Cardiac muscle cell (in vitro differentiated cells and primary cell): ENCODE measurements at regions not wholly inside any gene's neighbourhood (a gene's known extent, or its start where the extent isn't known, plus 50 kb on each side); places are given as distances from the start of the nearest gene placed in this dataset.
"Not testable (repeated sequence)": the region's sequence is repeated elsewhere in the genome, so short reads cannot be mapped to it uniquely, and the experiment has no call there.

Experiments used
- DNase-seq, 2 donors: peaks; one replicate each; pipeline versions ENCODE4 v3.0.0 to v3.0.0-alpha.2; 2010 to 2017; ENCODE audit warnings: low read depth in 1 of 2, low spot score in 1 of 2
- H3K27ac ChIP-seq: fragments of 200-600 bp; sonication (generic); 2 replicates; pipeline ENCODE4 v1.5.1; 2016
- H3K27me3 ChIP-seq: fragments of 200-600 bp; sonication (generic); 2 replicates; pipeline ENCODE4 v1.6.0; 2016; ENCODE audit warnings: control low read depth
- H3K36me3 ChIP-seq: fragments of 200-600 bp; sonication (generic); 2 replicates; pipeline ENCODE4 v1.5.1; 2016; ENCODE audit warnings: control low read depth
- H3K4me1 ChIP-seq: fragments of 200-600 bp; sonication (generic); 2 replicates; pipeline ENCODE4 v1.8.1; 2017; ENCODE audit warnings: low read depth, mild to moderate bottlenecking, mixed run types
- H3K4me3 ChIP-seq: fragments of 200-600 bp; sonication (generic); 2 replicates; pipeline ENCODE4 v1.5.1; 2016; ENCODE audit warnings: mild to moderate bottlenecking
- H3K9me3 ChIP-seq: fragments of 200-600 bp; sonication (generic); 2 replicates; pipeline ENCODE4 v1.5.1; 2017; ENCODE audit warnings: low read depth, mild to moderate bottlenecking, control low read depth
- TF ChIP-seq, protein P1 (sequence below): IDR thresholded peaks from 2 replicates; pipeline ENCODE4 v1.5.1; 2012; ENCODE audit warnings: low read depth, mild to moderate bottlenecking, low read length

- TF ChIP-seq, protein P1, sequence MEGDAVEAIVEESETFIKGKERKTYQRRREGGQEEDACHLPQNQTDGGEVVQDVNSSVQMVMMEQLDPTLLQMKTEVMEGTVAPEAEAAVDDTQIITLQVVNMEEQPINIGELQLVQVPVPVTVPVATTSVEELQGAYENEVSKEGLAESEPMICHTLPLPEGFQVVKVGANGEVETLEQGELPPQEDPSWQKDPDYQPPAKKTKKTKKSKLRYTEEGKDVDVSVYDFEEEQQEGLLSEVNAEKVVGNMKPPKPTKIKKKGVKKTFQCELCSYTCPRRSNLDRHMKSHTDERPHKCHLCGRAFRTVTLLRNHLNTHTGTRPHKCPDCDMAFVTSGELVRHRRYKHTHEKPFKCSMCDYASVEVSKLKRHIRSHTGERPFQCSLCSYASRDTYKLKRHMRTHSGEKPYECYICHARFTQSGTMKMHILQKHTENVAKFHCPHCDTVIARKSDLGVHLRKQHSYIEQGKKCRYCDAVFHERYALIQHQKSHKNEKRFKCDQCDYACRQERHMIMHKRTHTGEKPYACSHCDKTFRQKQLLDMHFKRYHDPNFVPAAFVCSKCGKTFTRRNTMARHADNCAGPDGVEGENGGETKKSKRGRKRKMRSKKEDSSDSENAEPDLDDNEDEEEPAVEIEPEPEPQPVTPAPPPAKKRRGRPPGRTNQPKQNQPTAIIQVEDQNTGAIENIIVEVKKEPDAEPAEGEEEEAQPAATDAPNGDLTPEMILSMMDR = no peak
- Histone ChIP-seq H3K4me1 (no peaks in the 10 kb centered on the region), H3K27me3 (no peaks in the 10 kb centered on the region), H3K36me3 (no peaks in the 10 kb centered on the region), H3K4me3 (no peak overlapping the region), H3K9me3 (no peaks in the 10 kb centered on the region), H3K27ac (no peak overlapping the region)
- no peak for DNase-seq
Measured at GRCh38 chr6:169094552-169094950, 159.1 kb downstream of the THBS2 start.

GRCh38 chr6:169093770-169094551 lies 159.7 kb downstream of the THBS2 start:
- Histone ChIP-seq H3K9me3 (no peaks in the 10 kb centered on the region), H3K4me1 (no peaks in the 10 kb centered on the region), H3K27ac (no peak overlapping the region), H3K27me3 (no peaks in the 10 kb centered on the region), H3K4me3 (no peak overlapping the region), H3K36me3 (no peaks in the 10 kb centered on the region)
- DNase-seq = no peak
- TF ChIP-seq, protein P1 = no peak

DNA sequence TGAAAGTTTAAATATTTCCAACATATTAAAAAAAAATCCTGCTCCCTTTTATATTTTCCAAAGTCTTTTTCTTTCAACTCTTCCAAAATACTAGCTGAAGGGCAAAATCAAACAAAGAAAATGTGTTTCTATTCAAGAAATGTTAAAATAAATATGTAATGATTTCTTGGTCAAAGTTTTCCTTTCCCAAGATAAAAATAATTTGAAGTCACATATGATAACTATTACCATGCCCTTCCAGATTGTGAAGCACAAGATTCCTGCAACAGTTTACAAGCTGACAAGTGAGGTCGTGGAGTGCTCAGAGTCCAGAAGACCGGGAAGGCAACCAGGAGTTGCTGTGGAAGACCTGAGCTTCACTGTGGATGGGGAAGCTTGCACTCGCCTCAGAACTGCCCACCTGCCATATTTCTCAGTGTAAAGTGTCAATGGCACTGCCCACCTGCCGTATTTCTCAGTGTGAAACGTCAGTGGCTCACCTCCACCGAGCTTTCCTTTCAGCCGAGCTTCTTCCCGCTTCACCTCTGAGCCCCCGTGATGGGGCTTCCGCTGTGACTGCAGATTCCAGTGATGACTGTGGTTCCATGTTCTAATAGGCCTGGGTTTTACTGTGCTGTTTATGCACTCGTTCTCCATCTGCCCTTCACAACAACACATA lies 160.5 kb downstream of the THBS2 start:
- H3K27ac ChIP-seq = no peak overlapping the region

DNA sequence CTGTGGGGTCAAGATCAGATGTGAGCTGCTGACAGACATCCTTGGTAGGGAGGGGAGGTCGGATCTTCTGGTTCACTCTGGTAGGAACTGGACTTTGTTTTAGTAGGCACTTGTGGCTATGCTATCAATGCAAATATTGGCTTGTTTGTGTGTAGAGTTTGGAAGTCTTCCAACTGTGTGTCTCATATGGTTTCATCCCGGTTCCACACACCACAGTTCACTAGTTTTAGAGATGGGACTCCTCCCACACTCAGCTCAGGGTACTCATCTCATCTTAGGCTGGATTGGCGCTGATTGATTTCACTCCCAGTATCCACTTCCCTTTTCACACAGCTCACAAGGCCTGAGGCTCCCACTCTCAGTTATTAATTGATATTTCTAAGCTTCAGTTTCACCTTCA lies 161.3 kb downstream of the THBS2 start:
- TF ChIP-seq, protein P1 = no peak
- DNase-seq = peak in 1 of 2 donors; percentile 79
- no peaks in the 10 kb centered on the region for H3K9me3 ChIP-seq
- H3K4me3 ChIP-seq = no peak overlapping the region
- no peaks in the 10 kb centered on the region for H3K36me3 ChIP-seq
- no peak overlapping the region for H3K27ac ChIP-seq
- H3K4me1 ChIP-seq = no peaks in the 10 kb centered on the region
- no peaks in the 10 kb centered on the region for H3K27me3 ChIP-seq

More for the DNA sequence above, 160.5 kb downstream of the THBS2 start:
- Histone ChIP-seq H3K9me3 (no peaks in the 10 kb centered on the region), H3K36me3 (no peaks in the 10 kb centered on the region), H3K4me3 (no peak overlapping the region), H3K27me3 (no peaks in the 10 kb centered on the region), H3K4me1 (no peaks in the 10 kb centered on the region)
- TF ChIP-seq, protein P1 = no peak
- no peak for DNase-seq

DNA sequence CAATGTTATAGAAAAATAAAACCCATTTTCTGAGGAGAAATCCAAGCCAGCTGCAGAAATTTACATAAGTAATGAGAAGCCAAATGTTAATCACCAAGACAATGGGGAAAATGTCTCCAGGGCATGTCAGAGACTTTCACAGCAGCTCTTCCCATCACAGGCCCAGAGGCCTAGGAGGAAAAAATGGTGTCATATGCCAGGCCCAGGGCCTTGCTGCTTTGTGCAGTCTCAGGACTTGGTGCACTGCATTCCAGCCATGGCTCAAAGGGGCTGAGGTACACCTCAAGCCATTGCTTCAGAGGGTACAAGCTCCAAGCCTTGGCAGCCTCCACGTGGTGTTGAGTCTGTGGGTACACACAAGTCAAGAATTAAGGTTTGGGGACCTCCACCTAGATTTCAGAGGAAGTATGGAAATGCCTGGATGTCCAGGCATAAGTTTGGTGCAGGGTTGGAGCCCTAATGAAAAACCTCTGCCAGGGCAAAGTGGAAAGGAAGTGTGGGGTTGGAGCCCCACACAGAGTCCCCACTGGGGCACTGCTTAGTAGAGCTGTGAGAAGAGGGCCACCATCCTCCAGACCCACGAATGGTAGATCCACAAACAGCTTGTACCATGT lies 163.0 kb downstream of the THBS2 start:
- H3K4me3 ChIP-seq, H3K9me3 ChIP-seq, H3K27me3 ChIP-seq, H3K4me1 ChIP-seq, H3K36me3 ChIP-seq, DNase-seq, H3K27ac ChIP-seq: not testable (repeated sequence)

DNA sequence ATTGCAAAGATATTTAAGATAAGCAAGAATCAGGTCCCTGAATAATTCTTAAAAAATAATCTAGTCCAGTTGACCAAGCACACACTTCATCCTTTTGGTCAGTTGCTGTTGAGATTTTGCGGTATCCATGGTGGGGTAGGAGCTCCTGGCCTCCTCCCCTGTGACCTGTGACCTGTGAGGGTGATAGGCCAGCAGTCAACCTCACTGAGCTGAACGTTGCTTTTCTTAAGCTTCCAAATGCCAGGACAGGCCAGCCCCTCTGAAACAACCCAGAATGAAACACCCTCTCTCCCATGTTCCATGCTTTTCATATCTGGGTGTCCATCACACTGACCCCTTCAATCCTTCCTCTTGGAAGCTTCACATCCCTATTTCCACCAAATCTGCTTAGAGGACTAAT lies 164.9 kb downstream of the THBS2 start:
- TF ChIP-seq, protein P1 = no peak
- Histone ChIP-seq H3K36me3 (no peaks in the 10 kb centered on the region), H3K27me3 (no peaks in the 10 kb centered on the region), H3K27ac (no peak overlapping the region), H3K9me3 (no peaks in the 10 kb centered on the region), H3K4me1 (no peaks in the 10 kb centered on the region), H3K4me3 (no peak overlapping the region)
- DNase-seq = no peak
